Activated CD8-positive, alpha-beta memory T cell treated with anti-CD3 and anti-CD28 coated beads for 24 hours (primary cell): ENCODE measurements at regions not wholly inside any gene's neighbourhood (a gene's known extent, or its start where the extent isn't known, plus 50 kb on each side); places are given as distances from the start of the nearest gene placed in this dataset.

ENCODE experiments used
- DNase-seq: peaks from one replicate; pipeline ENCODE4 v3.0.0-alpha.2; 2020

DNA sequence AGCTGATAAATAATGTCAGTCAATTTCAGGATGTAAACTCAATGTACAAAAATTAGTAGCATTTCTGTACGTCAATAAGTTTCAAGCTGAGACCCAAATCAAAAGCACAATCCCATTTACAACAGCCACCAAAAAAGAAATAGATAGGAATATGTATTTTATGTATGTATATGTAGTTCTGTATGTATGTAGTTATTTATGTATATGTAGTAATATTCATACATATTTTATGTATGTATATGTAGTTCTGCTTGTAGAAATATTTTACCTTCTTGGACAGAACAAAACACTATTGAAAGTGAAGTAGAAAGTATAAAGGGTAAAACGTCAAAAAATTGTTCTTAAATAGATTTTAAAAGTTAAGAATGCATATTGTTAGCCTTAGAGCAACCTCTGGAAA lies 591.0 kb upstream of the SETBP1 start:
- no peak for DNase-seq

DNA sequence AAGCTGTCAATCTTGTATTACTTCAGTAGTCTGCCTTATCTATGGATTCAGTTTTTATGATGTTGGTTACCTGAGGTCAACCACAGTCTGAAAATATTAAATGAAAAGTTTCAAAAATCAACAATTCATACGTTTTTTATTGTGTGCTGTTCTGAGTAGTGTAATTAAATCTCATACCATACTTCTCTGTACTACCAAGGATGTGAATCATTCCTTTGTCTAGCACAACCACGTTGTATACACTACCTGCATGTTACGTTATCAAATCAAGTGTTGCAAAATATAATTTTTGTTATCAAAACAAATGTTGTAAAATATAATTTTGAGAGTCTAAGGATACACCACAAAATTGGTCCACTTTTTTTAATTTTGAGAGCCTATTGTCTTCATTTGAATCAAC lies 590.2 kb upstream of the SETBP1 start:
- DNase-seq: no peak

DNA sequence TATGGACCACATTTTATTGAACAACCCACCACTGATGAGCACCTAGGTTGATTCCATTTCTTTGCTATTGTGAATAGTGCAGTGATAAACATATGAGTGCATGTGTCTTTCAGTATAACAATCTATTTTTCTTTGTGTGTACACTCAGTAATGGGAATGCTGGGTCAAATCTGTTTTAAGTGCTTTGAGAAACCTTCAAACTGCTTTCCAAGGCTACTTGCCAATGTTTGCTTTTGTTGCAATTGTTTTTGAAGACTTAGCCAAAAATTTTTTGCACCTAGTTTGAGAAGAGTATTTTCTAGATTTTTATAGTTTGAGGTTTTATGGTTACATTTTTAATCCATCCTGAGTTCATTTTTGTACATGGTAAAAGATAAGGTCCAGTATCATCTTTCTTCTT lies 587.4 kb upstream of the SETBP1 start:
- DNase-seq: no peak

DNA sequence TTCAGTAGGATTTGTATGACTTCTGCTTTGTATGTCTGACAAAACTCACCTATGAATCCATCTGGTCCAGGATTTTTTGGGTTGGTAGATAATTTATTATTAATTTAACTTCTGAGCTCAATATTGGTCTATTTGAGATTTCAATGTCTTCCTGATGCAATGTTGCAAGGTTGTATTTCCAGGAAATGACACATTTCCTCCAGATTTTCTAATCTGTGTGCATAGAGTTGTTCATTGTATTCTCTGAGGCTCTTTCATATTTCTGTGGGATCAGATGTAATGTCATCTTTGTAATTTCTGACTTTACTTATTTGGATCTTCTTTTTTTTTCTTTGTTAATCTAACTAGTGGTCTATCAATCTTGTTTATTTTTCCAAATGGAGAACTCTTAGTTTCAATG lies 584.7 kb upstream of the SETBP1 start:
- DNase-seq: no peak

DNA sequence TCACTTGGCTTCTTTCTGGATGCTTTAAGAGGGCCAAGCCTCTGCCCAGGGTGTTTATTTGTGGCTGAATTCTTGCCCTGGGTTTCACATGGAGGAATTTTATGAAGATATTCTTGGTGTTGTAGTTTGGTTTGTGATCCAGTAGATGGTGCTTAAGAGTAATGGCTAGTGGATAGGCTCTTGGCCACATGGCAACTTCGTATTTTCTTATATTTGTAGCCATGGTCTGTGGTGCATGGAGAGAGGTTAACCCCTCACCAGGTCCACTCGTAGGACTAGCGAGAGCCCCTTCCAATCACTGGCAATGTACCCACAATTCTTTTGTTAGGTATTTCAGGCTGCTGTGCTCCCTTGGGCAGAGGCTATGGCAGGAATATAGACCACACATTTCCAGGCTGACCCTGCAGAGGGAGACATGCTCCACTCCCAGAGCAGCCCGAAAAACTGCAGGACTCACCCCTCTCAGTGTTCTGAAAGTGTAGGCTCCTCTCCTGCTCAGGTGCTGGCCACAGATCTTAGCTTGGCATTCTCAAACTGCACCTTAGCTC lies 582.1 kb upstream of the SETBP1 start:
- no peak for DNase-seq

DNA sequence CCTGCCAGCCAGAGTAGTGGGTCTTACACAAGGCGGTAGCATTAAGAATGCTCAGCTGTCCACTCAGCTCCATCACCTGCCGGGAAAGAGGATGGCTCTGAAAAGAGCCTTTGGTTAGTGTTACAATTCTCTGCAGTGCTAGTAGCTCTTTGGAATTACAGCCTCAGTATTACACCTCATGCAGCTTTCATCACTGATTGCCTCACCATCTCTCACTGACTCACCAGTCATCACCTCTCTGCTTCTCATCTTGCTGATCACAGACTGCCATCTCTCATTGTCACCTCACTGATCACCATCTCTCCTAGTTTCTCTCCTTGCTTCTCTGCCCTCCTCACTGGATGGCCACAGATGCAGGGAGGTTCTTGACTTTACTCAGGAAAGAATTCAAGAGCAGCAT lies 573.5 kb upstream of the SETBP1 start:
- no peak for DNase-seq

DNA sequence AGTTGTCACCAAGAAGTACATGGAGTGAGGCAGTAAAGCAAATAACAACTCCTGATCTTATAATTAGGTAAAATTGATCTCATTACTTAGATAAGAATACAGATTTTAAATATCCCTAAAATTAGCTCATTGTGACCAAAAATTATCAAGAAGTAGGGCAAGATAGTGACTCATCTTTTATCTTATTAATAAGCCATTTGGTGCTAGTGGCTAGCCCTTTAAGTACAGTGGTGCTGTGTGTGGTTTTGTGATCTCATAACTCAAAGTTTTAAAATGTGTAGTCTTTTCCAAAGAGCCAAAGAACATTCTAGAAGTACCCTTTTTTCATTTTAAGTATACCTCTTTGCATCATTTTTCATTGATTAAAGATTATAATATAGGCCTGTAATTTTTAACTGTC lies 569.4 kb upstream of the SETBP1 start:
- DNase-seq: no peak

DNA sequence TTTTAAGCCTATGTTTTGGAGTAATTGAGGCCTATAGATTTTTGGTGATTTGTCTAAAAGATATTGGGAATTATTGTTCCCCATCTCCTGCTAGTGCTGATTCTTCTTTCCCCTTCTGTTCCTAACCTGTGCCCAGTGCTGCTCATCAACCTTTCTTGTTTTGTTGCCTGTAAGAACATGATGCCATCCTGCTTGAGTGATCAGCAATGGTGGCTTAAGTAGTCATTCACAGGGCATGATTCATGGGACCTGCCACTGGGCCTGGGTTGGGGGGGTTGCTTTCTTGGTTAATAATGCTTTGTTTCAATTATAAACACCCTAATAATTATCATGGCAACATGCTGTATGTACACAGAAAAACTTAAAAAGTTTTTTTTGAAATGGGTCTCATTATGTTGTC lies 562.9 kb upstream of the SETBP1 start:
- DNase-seq: no peak

DNA sequence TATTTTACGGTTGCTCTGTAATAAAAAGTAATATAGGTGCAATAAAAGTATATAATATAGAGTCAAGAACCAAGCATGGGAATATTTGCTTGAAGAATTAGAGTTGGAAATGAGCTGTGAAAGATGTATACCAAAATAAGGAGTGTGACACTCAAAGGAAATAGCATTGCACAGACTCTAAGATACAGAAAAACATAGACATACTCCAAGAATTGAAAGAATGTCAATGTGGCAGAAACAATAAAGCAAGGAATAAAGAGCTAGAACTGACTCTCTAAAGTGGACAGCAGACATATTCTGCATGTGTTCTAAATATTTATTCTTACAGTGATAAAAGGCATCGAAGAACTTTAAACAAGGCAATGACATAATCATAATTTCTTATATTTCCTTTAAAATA lies 561.1 kb upstream of the SETBP1 start:
- no peak for DNase-seq

DNA sequence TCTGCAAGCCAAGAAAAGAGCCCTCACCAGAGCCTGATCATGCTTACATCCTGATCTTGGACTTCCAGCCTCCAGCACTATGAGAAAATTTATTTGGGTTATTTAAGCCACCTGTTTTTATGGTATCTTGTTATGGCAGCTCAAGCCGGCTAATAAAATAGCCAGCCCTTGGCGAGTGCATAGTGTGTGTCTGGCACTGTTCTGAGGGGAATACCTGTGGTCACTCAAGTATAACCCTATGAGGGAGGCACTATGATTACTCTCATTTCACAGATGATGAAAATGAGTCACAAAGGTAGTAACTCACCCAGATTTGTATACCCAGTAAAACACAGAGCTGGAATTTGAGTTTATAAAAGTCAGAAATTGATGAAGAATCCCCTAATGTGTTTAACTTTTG lies 556.9 kb upstream of the SETBP1 start:
- no peak for DNase-seq

DNA sequence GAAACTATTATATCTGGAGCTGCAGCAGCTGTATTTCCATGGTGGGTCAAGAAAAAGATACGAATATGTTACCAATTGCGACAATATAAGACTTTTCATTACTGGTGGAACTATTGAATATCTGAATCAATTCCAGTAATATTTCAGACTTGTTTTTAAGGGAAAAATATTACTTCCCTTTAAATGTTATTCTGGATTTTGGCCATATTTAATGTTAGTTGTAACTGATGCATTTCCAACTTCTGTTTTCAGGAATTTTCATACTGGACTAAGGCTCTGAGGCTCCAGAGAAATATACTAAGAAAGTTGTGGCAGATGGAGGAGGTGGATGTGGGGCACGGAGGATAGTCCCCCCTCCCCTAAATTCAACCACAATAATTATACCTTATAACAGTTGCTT lies 555.2 kb upstream of the SETBP1 start:
- no peak for DNase-seq

DNA sequence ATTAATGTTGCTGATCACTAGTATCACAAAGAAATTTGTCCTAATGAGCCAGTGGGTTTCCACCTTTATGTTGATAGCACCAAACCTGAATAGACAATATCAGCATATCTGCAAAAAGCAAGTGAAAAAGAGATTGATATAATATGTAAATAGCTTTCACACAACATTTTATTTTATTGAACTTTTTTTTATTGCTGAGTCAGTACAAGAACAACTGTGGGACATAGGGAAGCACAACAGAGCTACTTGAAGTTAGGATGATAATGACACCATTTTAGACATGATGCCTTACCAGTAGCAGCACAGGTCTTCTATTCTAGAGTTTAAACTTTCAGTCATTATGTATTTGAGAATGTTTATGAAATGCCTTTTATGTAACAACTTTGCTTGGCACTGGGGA lies 554.1 kb upstream of the SETBP1 start:
- no peak for DNase-seq

DNA sequence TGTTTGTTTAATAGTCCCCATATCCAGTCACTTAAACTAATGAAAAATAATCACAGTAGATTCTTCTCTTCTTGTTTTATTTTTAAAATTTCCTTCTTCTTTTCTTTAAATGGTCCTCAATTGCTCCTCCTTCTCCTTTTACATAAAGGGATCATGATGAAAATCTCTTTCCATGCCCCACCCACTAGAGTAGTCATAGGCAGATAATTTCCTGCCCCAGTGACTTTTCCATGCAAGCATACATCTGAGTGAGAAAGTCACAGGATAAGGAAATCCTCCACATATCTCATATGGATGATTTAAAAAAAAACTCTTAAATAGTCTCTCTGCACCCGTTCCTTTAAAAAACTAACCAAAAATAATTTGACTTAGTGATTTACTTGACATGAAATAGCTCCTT lies 552.3 kb upstream of the SETBP1 start:
- no peak for DNase-seq

DNA sequence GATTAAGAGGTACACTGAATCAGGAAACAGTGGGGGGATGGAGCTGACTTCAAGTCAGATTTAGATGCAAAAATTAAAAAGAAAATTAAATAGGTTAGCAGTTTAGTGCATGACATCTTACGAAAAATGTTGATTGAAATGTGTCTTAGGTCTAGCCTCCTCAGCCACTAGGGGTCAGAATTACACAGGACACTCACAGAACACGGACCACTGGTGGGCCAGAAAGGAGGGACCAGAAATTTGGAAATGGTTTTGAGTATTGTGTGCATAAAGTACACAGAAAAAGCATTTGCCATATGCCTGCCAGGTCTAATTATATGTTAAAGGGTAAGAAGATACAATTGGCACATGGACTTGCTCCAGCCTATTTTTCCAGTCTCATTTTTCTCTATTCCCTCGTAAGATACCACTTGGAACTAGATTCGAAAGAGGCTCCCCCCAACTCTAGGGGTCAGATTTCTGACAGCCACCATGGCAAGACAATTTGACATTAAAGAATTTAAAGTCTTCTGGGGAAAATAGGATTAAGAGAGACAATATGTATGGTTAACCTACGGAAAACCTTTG lies 550.2 kb upstream of the SETBP1 start:
- DNase-seq: no peak

DNA sequence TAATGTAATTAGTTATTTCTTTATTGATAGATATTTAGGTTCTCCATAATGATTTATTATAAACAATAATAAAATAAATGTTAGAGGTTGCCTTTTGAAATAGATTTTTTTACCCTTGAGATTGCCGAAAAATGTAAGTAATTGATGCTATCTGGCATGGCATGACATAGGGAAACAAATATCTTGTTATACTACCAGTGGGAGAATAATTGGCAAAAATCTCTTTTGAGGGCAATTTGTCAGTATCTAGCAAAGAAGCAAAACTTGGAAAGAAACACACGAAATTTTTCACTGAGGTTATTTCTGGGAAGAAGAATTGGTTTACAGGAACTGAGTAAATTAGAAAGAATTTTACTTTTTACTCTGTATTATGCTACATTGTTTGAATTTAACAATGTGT lies 547.2 kb upstream of the SETBP1 start:
- no peak for DNase-seq

DNA sequence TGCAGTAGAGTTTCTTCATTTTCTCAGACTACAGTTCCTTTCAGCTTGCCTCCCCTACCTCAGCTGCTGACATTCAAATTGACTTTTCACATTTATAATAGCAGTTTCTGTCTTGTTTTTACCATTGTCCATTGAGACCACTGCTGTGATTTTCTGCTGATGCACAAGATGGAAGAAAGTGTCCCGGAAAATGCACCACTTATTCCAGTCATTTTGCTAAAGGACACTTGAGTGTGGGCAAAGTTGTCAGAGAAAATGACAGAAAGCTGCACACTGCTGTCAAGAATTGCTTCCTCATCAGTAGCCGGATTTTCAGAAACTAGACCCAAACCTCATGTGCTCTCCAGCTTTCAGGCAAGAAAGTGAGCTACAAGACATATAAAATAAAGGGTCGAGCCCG lies 546.2 kb upstream of the SETBP1 start:
- DNase-seq: no peak

DNA sequence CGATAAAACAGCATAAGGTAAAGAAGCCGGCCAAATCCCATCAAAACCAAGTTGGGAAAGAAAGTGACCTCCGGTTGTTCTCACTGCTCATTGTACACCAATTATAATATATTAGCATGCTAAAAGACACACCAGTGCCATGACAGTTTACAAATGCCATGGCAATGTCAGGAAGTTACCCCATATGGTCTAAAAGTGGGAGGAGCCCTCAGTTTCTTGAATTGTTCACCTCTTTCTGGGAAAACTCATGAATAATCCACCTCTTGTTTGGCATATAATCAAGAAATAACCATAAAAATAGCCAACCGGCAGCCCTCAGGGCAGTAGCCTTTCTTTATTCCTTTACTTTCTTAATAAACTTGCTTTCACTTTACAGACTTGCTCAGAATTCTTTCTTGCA lies 544.9 kb upstream of the SETBP1 start:
- DNase-seq: no peak

DNA sequence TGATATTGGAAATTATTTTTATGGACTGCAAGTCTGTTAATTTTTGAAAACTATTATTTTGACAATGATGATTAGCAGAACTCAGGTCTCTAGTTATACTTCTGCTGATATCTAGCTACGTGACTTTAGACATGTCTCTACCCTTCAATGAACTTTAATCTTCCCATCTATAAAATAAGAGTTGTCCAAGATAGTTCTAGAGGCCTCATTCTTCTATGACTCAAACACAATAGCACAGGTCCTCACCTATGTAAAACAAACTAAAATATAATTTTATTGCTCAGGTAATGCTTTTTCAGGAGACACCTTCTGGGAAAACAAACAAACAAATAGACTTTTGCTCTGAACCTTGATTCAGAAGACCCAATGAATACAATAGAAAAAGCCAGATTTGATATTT lies 544.4 kb upstream of the SETBP1 start:
- no peak for DNase-seq

DNA sequence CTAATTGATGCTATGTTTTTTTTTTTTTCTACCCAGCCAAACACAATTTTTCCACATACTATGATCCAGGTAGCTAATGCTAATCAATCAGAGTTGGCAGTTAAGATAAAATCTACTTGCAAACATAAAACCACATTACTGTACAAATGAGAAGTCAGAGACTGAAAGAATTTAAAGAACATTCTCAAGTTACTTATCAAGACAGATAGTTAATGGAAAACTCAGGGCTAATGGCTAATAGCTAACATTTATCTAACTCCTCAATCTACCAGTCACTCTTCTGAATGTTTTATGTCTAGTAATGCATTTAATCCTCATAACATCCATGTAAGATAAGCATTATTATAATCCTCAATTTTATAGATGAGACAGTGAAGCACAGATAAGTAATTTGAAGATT lies 537.6 kb upstream of the SETBP1 start:
- no peak for DNase-seq

DNA sequence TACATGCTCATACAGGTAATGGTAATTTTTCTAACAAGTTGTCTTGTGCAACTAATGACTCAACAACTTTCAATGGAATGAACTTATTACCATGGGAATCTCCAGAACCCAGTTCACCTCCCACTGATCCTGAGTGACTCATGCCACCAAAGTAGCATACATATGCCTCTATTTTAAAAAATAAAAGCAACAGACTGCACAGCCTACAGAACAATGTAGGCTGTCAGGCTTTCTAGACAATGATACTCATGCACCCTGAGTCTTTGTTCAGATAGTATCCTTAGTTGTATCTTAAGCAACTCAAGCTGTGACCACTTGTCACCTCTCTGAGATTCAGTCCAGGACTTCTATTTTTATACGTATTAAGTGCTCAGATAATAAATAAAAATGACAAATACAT lies 531.0 kb upstream of the SETBP1 start:
- DNase-seq: no peak

DNA sequence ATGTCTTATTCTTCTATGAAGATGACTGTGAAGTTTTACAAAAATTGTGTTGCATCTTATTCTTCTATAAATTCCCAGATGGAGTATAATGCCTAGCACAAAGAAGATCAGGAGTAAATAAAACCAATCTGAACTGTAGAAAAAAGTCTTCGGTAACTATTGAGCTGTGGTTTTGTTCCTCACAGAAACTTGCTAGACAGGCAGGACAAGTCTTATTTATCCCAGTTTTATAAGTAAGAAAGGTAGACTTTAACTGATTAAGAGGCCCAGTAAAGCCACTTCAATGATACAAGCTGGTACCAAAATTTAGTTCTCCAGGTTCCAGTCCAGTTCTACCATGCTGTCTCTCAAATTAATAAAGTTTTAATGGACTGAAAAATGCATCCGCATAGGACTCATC lies 526.7 kb upstream of the SETBP1 start:
- no peak for DNase-seq

DNA sequence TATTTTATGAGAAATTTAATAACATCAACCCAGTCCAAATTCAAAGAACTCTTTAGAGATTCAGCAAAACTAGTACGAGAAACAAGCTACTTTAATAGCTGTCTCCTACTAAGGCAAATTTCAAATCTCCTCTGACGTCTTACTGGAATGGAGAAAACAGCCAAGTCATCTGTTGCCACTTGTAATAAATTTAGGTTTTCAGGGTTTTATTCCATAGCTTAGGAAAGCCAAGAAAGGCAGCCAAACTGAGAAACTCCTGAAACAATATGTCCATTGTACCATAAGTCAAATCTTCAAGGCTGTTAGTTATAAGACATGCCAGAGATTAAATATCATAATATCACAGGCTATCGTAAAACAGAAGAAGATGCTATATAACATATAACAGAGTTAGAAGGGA lies 524.6 kb upstream of the SETBP1 start:
- DNase-seq: no peak

DNA sequence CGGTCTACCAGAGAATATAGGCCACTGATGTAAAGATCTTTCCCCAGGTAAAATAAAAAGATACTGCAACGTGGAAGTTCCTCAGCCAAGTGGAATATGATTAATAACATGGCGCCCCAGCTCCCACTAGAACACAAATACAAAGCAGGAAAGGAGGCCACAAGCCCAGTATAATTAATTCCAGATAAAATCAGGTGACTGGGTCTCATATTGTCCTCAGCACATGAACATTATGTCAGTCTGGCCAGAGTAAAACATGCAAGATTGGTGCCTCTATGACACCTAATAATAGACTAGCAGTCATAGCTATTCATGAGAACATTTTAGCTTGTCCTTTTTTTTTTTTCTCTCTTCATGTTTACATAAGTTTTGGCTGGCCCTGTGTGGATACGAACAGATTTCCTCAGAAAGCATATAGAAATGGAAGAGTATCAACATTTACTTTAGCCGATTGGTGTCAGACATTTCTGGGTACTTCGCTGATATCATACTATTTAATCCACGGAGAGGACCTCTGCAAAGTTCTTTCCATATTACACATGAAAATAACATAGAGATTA lies 523.8 kb upstream of the SETBP1 start:
- DNase-seq: no peak

DNA sequence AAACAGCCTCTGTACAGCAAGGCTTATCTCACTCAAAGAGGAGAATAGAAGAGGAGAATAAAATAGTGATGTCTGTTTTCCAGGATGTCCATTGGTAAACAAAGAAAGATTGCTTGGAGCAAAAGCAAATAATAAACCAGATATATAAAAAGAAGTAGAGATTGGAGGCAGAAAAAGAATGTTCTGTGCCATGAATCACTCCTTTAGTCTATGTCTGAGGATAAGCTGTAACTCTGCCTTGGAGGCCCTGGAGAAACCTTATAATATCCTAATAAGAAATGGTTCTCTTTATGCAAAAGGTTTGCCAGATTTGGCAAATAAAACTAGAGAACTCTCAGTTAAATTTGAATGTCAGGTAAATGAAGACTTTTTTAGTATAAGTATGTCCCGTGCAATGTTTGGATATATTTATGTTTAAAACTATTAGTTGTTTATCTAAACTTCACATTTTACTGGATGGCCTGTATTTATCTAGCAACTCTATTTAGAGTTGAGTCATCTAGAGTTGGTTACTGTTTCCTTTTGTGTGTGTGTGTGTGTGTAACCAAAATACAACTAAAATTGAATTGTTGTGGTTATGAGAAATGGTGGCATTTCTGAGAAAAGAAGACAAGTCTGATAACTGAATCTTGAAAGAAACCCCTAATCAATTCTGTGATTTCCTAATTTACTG lies 510.3 kb upstream of the SETBP1 start:
- DNase-seq: no peak

DNA sequence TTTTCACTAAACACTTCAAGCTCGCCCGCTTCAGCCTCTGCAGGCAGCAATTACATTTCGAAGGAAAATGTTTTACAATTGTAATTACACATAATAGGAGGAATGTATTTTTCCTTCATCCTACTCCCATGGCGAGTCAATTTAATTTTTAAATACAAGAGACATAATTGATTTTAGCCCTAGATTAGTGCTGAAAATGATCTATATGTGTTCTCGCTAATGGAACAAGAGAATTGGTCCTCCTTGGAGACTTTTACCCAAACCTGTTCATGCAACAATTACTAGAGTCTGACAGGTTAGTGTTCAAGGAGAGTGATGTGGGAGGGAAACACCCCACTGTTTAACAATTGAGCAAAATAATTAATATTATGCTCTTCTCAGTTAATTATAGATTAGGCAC lies 509.4 kb upstream of the SETBP1 start:
- no peak for DNase-seq
